GM18505 (cell line): ENCODE measurements at regions not wholly inside any gene's neighbourhood (a gene's known extent, or its start where the extent isn't known, plus 50 kb on each side); places are given as distances from the start of the nearest gene placed in this dataset.
"Not testable (repeated sequence)": the region's sequence is repeated elsewhere in the genome, so short reads cannot be mapped to it uniquely, and the experiment has no call there.

Source experiments
- ATAC-seq: cut with Tn5 transposase; IDR thresholded peaks from one replicate; pipeline ENCODE4 v1.9.1; 2021; ENCODE audit not compliant: unreplicated experiment
- POLR2A ChIP-seq: IDR thresholded peaks from 4 replicates; pipeline ENCODE4 v1.6.1; 2011; ENCODE audit warnings: borderline replicate concordance; ENCODE audit not compliant: insufficient read depth, insufficient read length; ENCODE audit errors: extremely low read depth

DNA sequence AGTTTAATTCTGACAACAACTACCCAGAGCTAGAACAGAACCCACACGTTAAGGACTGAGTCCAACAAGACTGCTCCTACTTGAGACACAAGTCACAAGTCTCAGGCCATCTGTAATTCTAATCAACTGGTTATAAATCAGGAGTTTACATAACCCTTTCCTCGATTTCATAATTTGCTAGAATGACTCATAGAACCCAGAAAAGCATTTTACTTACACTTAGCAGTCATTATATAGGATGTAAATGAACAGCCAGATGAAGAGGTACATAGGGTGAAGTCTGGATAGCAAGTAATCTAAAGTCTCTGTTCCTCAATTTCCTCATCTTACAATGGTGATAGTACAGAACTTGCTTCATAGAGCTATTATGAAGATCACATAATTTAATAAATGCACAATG lies 1018.2 kb downstream of the DIPK2A start:
- no peak for TF ChIP-seq POLR2A
- ATAC-seq, result no peak

DNA sequence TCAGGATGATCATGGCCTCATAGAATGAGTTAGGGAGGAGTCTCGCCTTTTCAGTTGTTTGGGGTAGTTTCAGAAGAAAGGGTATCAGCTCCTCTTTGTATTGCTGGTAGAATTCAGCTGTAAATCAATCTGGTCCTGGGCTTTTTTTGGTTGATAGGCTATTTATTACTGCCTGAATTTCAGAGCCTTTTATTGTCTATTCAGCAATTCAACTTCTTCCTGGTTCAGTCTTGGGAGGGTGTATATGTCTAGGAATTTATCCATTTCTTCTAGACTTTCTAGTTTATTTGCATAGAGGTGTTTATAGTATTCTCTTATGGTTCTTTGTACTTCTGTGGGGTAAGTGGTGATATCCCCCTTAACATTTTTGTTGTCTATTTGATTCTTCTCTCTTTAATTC lies 1024.2 kb downstream of the DIPK2A start:
- no peak for TF ChIP-seq POLR2A
- ATAC-seq, result no peak

- ATAC-seq, result no peak
- no peak for TF ChIP-seq POLR2A
These were observed 1033.8 kb downstream of the DIPK2A start for GRCh38 chr3:145005427-145005826.

- ATAC-seq, result no peak
- TF ChIP-seq POLR2A, result no peak
These were observed 1034.6 kb downstream of the DIPK2A start for GRCh38 chr3:145006271-145006670.

- ATAC-seq, result no peak
- no peak for TF ChIP-seq POLR2A
These were observed 1042.3 kb downstream of the DIPK2A start for GRCh38 chr3:145013931-145014330.

DNA sequence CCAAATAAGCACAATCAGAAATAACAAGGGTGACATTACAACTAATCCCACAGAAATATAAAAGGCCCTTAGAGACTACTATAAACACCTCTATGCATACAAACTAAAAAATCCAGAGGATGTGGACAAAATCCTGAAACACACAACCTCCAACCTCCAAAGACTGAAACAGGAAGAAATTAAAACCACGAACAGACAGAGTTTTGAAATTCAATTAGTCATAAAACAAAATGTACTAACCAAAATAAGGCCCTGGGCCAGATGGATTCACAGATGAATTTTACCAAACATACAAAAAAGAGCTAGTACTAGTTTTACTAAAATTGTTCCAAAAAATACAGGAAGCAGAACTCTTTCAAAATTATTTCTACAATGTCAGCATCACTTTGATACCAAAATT lies 1043.6 kb downstream of the DIPK2A start:
- no peak for ATAC-seq
- no peak for TF ChIP-seq POLR2A

DNA sequence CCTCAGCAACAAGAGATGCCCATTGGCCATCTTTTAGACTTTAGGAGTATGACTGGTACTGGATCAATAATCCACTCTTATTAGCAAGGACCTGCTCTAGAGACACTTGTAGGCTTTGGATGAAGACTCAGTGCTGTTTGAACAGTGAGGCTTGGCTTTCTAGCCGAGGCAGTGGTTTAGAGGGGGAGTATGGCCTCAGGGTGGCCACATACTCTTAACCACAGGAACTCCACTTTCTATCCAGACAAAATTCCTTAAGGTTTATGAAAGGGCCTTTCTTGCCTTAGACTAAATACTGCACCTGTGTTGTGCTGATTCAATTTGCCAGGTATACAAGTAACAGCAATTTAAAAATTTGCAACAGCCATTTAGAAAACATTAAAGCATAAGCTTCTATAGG lies 1046.3 kb downstream of the DIPK2A start:
- no peak for ATAC-seq
- no peak for TF ChIP-seq POLR2A

DNA sequence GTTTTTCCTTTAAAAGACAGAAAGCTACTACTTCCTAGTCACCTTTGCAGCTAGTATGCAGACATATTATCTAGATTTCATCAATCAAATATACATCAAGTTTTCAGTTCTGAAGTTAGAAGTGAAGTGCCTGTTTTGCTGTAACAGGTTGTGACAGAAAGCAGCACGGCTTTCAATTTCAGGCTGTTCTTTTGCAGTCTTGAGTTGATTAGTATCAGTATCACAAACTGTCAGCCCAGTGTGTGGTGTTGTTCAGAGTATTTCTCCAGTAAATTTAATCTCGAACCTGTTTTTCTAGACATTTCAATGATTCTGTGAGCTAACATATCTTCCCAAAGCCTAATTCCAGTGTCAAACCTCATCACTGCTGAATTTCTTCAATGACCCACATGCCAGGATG lies 1050.8 kb downstream of the DIPK2A start:
- ATAC-seq, result no peak

GRCh38 chr3:145024700-145025099 lies 1053.1 kb downstream of the DIPK2A start:
- ATAC-seq, result no peak

More for the DNA sequence above, 1050.8 kb downstream of the DIPK2A start:
- TF ChIP-seq POLR2A, result no peak

GRCh38 chr3:145027186-145027585 lies 1055.6 kb downstream of the DIPK2A start:
- not testable (repeated sequence) for ATAC-seq

More at GRCh38 chr3:145024700-145025099, 1053.1 kb downstream of the DIPK2A start:
- no peak for TF ChIP-seq POLR2A

DNA sequence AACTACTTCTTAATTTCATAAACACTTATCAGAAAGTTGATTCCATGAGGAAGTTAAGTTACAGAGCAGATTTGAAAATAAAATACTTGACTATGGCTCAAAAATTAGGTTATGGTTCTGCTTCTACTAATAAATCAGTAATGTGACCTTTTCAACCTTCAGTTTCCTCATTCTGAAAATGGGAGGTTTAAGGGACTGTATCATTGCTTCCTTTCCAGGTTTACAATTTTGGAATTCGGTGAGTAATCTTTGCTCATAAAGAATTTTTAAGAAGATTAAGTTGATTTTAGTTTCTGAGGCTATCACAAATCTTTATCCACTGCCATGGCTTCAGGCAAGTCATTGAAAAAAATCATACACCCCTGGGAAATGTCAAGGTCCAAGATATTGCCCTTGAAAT lies 1061.2 kb downstream of the DIPK2A start:
- ATAC-seq, result no peak
- no peak for TF ChIP-seq POLR2A

- ATAC-seq, result no peak
- no peak for TF ChIP-seq POLR2A
These were observed 1064.1 kb downstream of the DIPK2A start for GRCh38 chr3:145035682-145036081.

DNA sequence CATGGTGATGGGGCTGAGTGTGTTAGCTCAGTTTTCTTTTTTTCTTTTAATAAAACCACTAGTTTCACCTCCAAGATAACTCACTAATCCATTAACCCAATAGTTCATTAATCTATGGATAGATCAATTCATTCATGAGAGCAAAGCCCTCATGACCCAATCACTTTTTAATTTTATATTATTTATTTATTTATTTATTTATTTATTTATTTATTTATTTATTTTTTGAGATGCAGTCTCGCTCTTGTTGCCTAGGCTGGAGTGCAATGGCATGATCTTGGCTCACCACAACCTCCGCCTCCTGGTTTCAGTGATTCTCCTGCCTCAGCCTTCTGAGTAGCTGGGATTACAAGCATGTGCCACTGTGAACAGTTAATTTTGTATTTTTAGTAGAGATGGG lies 1082.4 kb downstream of the DIPK2A start:
- not testable (repeated sequence) for ATAC-seq

DNA sequence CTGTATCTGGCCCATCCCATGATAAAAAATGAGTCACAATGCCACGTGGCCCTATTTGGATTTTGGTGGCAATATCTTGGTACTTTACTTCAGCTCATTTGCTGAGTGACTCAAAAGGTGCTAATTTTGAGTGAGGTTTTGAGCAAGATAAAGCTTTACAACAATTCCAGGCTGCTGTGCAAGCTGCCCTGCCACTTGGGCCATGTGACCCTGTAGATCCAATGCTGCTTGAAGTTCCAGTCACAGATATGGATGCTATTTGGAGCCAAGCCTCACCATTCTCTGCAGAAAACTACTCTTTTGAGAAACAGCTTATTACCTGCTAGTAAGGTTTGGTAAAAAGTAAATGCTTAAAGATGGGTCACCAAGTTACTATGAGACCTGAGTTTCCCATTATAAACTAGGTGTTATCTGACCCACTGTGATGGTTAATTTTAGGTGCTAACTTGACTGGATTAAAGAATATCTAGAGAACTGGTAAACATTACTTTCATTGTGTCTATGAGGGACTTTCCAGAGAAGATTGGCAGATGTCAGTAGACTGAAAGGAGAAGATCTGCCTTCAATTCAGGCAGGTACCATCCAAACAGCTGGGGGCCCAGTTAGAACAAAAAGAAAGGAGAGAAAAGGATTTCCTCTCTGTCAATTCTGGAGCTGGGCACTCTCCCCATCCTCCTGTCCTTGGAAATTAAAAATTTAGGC lies 1083.9 kb downstream of the DIPK2A start:
- no peak for TF ChIP-seq POLR2A
- no peak for ATAC-seq

DNA sequence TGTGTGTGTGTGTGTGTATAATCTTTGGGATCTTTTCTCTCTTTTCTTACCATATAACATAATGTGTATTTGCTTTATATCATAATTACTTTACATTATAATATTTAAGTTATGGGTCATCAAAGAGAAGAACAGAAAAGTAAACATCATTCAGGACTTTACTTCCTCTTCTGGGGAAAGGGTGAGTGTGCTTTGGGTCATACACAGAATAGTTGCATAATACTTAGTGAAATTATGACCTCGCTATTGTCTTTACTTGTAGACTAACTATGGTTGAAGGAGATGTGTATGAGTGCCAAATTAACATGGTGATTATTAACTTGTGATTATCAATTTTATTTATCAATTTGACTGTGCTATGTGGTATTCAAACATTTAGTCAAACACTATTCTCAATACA lies 1086.9 kb downstream of the DIPK2A start:
- no peak for ATAC-seq
- TF ChIP-seq POLR2A, result no peak
